ENCODE measurements at regions not wholly inside any gene's neighbourhood (a gene's known extent, or its start where the extent isn't known, plus 50 kb on each side); places are given as distances from the start of the nearest gene placed in this dataset.

- TF ChIP-seq CREB1 (CRISPR knock-in tag; IDR thresholded peaks at IDR 0.05) (no peak), ATF2 (CRISPR knock-in tag; IDR thresholded peaks at IDR 0.05; ENCODE audit: borderline replicate concordance, low read depth) (no peak), CTCF (IDR thresholded peaks at IDR 0.05) (no peak), RORB (CRISPR knock-in tag; IDR thresholded peaks at IDR 0.05) (no peak), FOXJ3 (CRISPR knock-in tag; IDR thresholded peaks at IDR 0.05; ENCODE audit: borderline replicate concordance) (no peak), ZNF671 (CRISPR knock-in tag; IDR thresholded peaks at IDR 0.05) (no peak), CREM (CRISPR knock-in tag; IDR thresholded peaks at IDR 0.05) (no peak), TCF7 (CRISPR knock-in tag; IDR thresholded peaks at IDR 0.05; ENCODE audit: low read depth) (no peak), TEAD4 (CRISPR knock-in tag; IDR thresholded peaks at IDR 0.05) (no peak), PREB (CRISPR knock-in tag; IDR thresholded peaks at IDR 0.05; ENCODE audit: borderline replicate concordance) (no peak), MAX (CRISPR knock-in tag; IDR thresholded peaks at IDR 0.05) (no peak)
Measured at GRCh38 chr10:114711869-114712250, 53.8 kb upstream of the ABLIM1 start.

Data from WTC11 (cell line).